ENCODE measurements at regions not wholly inside any gene's neighbourhood (a gene's known extent, or its start where the extent isn't known, plus 50 kb on each side); places are given as distances from the start of the nearest gene placed in this dataset.

DNA sequence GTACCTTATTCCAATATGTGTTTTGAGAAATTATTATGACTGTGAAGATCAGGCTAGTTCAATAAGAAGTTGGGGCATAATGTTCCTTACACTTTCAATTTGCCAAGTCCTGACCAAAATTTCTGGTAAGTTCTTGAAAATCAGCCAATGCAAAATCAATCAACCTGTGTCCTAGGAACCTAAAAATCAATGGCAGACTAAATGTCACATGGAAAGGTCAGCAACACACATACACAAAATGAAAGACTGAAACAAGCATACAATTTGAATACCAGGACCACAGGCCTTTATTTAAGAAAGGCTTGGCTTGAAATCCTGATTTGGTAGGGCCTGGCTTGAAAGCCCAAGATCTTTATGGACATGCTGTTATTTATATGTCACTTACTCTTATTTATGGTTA is 155.5 kb upstream of the ZKSCAN2 start:
- TF ChIP-seq, protein P1, sequence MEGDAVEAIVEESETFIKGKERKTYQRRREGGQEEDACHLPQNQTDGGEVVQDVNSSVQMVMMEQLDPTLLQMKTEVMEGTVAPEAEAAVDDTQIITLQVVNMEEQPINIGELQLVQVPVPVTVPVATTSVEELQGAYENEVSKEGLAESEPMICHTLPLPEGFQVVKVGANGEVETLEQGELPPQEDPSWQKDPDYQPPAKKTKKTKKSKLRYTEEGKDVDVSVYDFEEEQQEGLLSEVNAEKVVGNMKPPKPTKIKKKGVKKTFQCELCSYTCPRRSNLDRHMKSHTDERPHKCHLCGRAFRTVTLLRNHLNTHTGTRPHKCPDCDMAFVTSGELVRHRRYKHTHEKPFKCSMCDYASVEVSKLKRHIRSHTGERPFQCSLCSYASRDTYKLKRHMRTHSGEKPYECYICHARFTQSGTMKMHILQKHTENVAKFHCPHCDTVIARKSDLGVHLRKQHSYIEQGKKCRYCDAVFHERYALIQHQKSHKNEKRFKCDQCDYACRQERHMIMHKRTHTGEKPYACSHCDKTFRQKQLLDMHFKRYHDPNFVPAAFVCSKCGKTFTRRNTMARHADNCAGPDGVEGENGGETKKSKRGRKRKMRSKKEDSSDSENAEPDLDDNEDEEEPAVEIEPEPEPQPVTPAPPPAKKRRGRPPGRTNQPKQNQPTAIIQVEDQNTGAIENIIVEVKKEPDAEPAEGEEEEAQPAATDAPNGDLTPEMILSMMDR (conservative IDR thresholded peaks at IDR 0.05 in 1 of 2, IDR thresholded peaks at IDR 0.05 in 1 of 2; ENCODE audit: low read depth in 1 of 2, low read length in 2 of 2) = no peak
- no peak for TF ChIP-seq EZH2 (IDR thresholded peaks at IDR 0.05; ENCODE audit: low read length, missing control alignments)

Measured in fibroblast of lung (primary cell).